HL-60 (cell line): ENCODE measurements at regions not wholly inside any gene's neighbourhood (a gene's known extent, or its start where the extent isn't known, plus 50 kb on each side); places are given as distances from the start of the nearest gene placed in this dataset.

Experiments
- DNase-seq, 2 experiments: peaks; one replicate each; pipeline ENCODE4 v3.0.0-alpha.2; 2010 to 2020; ENCODE audit warnings: low read depth in 1 of 2, low spot score in 1 of 2
- H3K27ac ChIP-seq: fragments of 250-450 bp; sonication (Bioruptor Pico); replicated peaks from 2 replicates; pipeline ENCODE4 v1.5.1; 2020; ENCODE audit warnings: mild to moderate bottlenecking, moderate library complexity
- H3K27me3 ChIP-seq: fragments of 250-450 bp; sonication (Bioruptor Pico); 2 replicates; pipeline ENCODE4 v1.5.1; 2021; ENCODE audit warnings: mild to moderate bottlenecking, moderate library complexity; ENCODE audit not compliant: insufficient read depth, poor library complexity, severe bottlenecking
- H3K4me3 ChIP-seq: replicated peaks from 2 replicates; pipeline ENCODE4 v1.5.1; 2011; ENCODE audit warnings: mild to moderate bottlenecking, control low read depth, low read length; ENCODE audit not compliant: insufficient read depth
- CTCF ChIP-seq: IDR thresholded peaks from one replicate; pipeline ENCODE4 v1.5.1; 2011; ENCODE audit warnings: low read length, control low read depth, inconsistent platforms; ENCODE audit not compliant: insufficient read depth
- GABPA ChIP-seq: IDR thresholded peaks from 2 replicates; pipeline ENCODE4 v1.6.1; 2012; ENCODE audit warnings: low read depth
- POLR2AphosphoS5 ChIP-seq: IDR thresholded peaks from 2 replicates; pipeline ENCODE4 v1.6.1; 2012; ENCODE audit warnings: low read depth
- REST ChIP-seq: IDR thresholded peaks from 2 replicates; pipeline ENCODE4 v1.6.1; 2012; ENCODE audit warnings: low read depth; ENCODE audit not compliant: insufficient replicate concordance
- SPI1 ChIP-seq: IDR thresholded peaks from 2 replicates; pipeline ENCODE4 v1.6.1; 2012; ENCODE audit warnings: low read depth, mild to moderate bottlenecking, borderline replicate concordance

- no peak for TF ChIP-seq CTCF
- no peak for TF ChIP-seq SPI1
- TF ChIP-seq REST: no peak
- no peak for TF ChIP-seq GABPA
- TF ChIP-seq POLR2AphosphoS5: no peak
- H3K27ac ChIP-seq: no peak overlapping the region
- H3K4me3 ChIP-seq: no peak overlapping the region
- no peaks in the 10 kb centered on the region for H3K27me3 ChIP-seq
- no peak for DNase-seq
Measured at GRCh38 chr5:155807884-155808576, 518.9 kb upstream of the SGCD start.

- no peak for DNase-seq
- no peak for TF ChIP-seq POLR2AphosphoS5
- TF ChIP-seq SPI1: no peak
- TF ChIP-seq REST: no peak
- no peak for TF ChIP-seq GABPA
- TF ChIP-seq CTCF: no peak
- no peak overlapping the region for H3K4me3 ChIP-seq
- H3K27ac ChIP-seq: no peak overlapping the region
- no peaks in the 10 kb centered on the region for H3K27me3 ChIP-seq
Measured at GRCh38 chr5:155815248-155815647, 511.7 kb upstream of the SGCD start.

- Histone ChIP-seq H3K27ac (no peak overlapping the region), H3K4me3 (no peak overlapping the region), H3K27me3 (no peaks in the 10 kb centered on the region)
- no peak for TF ChIP-seq GABPA
- no peak for TF ChIP-seq SPI1
- no peak for TF ChIP-seq POLR2AphosphoS5
- TF ChIP-seq CTCF: no peak
- TF ChIP-seq REST: no peak
- no peak for DNase-seq
Measured at GRCh38 chr5:155822177-155822576, 504.8 kb upstream of the SGCD start.
